Testis (tissue), 2 donors: ENCODE measurements at regions not wholly inside any gene's neighbourhood (a gene's known extent, or its start where the extent isn't known, plus 50 kb on each side); places are given as distances from the start of the nearest gene placed in this dataset.

Source experiments
- POLR2A ChIP-seq: fragments of 450-650 bp; IDR thresholded peaks from one replicate; pipeline ENCODE4 v1.6.1; 2017; ENCODE audit warnings: antibody characterized with exemption, mild to moderate bottlenecking, moderate library complexity
- TF ChIP-seq, protein P1 (sequence below), 3 experiments: fragments of 450-650 bp in 2 of 3; fragments of 200-600 bp in 1 of 3; sonication (generic) in 1 of 3; IDR thresholded peaks; one replicate each; pipeline ENCODE4 v1.5.1; 2016 to 2019; ENCODE audit warnings: antibody characterized with exemption in 3 of 3, mild to moderate bottlenecking in 2 of 3, moderate library complexity in 1 of 3

DNA sequence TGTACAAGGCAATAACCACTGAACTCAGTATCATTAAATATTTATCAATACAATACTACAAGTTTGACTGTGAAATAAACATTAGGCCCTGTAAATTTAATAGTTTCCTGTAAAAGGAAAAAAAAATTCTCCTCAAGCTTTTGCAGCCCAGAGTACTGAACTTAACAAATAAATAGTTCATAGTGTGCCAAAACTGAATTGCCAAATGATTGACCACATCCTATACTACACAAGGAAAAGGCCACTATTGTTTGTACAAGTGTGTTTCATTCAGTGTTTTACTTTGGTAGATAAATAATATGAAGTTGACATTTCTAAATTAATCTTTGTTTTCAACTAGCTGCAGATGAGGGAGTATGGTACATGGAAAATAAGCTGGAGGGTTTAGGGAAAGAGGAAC lies 379.6 kb downstream of the FLRT2 start:
- TF ChIP-seq, protein P1, sequence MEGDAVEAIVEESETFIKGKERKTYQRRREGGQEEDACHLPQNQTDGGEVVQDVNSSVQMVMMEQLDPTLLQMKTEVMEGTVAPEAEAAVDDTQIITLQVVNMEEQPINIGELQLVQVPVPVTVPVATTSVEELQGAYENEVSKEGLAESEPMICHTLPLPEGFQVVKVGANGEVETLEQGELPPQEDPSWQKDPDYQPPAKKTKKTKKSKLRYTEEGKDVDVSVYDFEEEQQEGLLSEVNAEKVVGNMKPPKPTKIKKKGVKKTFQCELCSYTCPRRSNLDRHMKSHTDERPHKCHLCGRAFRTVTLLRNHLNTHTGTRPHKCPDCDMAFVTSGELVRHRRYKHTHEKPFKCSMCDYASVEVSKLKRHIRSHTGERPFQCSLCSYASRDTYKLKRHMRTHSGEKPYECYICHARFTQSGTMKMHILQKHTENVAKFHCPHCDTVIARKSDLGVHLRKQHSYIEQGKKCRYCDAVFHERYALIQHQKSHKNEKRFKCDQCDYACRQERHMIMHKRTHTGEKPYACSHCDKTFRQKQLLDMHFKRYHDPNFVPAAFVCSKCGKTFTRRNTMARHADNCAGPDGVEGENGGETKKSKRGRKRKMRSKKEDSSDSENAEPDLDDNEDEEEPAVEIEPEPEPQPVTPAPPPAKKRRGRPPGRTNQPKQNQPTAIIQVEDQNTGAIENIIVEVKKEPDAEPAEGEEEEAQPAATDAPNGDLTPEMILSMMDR (IDR thresholded peaks at IDR 0.05) = no peak
- no peak for TF ChIP-seq POLR2A
